ENCODE measurements at regions not wholly inside any gene's neighbourhood (a gene's known extent, or its start where the extent isn't known, plus 50 kb on each side); places are given as distances from the start of the nearest gene placed in this dataset.
"Not testable (repeated sequence)": the region's sequence is repeated elsewhere in the genome, so short reads cannot be mapped to it uniquely, and the experiment has no call there.

DNA sequence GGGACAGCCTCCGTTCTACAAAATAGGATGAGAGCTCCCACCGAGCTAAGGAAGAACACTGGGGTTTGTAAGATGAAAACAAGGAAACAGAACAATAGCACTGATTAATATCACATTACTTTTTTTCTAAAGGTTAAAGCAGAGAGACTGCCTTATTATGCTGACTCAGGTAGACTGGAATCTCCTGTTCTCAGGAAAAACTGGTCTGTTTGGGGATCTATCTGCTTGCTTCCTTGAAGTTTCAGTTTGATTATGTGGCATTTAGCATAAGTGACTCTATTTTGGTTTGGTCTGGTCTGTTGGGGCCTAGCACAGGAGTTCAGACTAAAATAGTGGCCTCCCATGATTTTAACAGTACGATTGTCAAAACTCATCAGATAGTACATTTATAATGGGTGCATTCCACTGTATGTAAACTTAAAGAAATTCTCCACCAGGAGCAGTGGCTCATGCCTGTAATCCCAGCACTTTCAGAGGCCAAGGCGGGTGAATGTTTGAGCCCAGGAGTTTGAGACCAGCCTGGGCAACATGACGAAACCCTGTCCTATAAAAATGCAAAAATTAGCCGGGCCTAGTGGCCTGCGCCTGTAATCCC lies 64.1 kb upstream of the NDUFV2 start:
- no peak for DNase-seq
- H3K36me3 Mint-ChIP-seq (ENCODE audit: low read depth), result no peaks in the 10 kb centered on the region
- H3K27ac Mint-ChIP-seq, result no peak overlapping the region
- H3K27me3 Mint-ChIP-seq, result no peaks in the 10 kb centered on the region
- H3K4me3 Mint-ChIP-seq, result no peak overlapping the region
- H3K4me1 Mint-ChIP-seq (ENCODE audit: low read depth), result peaks cover 5% of the 10 kb centered on the region
- H3K9me3 Mint-ChIP-seq, result no peaks in the 10 kb centered on the region

DNA sequence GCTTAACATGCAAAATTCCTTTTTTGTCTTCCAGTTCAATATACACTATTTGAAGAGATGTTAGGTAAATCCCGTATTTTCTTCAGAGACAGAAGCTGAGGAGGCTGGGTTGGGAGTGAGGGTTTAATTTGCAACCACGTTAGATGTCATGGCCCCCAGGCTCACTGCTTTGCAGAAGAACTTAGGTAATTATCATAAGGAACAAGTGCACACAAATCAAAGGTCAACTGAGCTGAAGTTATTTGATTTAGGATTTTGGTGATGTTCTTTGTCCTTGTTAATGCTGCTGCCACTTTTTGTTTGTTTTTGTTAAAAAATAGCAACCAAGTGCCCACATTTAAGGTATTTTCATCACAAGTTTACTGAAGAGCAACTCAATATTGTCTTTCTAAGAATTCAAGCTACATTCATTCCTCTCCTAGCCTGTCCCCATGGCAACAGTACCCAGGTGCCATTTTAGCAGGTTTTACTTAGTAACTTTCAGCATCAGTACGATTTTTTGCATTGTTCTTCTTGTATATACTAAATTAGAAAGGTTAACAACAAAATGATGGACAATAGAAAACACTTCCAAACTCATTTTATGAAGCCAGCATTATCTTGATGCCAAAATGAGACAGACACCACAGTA lies 62.9 kb upstream of the NDUFV2 start:
- Mint-ChIP-seq H3K27me3 (no peaks in the 10 kb centered on the region), H3K4me1 (ENCODE audit: low read depth) (no peaks in the 10 kb centered on the region), H3K27ac (no peak overlapping the region), H3K9me3 (no peaks in the 10 kb centered on the region), H3K36me3 (ENCODE audit: low read depth) (no peaks in the 10 kb centered on the region), H3K4me3 (no peak overlapping the region)
- DNase-seq, result no peak

DNA sequence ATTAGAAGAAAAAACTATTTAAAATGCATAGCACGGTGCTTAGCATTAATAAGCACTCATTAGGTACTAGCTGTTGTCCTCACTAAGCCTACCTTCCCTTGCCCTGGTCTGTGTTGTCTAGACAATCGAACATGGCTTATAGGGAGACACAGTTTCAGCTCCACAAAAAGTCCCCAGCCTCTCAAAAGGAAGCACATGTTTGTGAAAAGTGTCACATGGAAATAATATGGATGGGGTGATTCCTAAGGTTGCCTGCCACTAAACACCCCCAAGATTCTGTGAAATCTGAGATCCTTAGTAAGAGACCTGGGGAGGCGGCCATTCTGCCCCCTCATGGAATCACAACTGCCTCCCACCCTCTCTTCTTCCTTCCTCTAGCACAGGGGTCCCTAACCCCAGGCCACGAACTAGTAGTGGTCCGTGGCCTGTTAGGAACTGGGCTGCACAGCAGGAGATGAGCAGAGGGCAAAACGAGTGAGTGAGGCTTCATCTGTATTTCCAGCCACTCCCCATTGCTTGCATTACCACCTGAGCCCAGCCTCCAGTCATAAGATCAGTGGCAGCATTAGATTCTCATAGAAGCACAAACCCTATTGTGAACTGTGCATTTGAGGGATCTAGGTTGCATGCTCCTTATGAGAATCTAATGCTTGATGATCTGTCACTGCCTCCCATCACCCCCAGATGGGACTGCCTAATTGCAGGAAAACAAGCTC lies 59.6 kb upstream of the NDUFV2 start:
- no peak overlapping the region for H3K4me3 Mint-ChIP-seq

DNA sequence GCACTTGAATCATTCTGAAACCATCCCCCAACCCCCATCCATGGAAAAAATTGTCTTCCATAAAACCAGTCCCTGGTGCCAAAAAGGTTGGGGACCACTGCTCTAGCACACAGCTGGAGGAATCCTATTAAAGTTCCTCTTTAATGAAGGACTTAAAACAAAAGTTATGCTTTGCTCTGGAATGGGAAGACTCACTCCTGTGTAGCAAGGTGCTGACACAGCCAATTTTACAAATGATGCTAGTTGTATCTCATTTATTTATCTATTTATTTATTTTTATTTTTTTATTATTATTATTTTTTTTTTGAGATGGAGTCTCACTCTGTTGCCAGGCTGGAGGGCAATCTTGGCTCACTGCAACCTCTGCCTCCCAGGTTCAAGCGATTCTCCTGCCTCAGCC lies 58.9 kb upstream of the NDUFV2 start:
- Mint-ChIP-seq H3K4me1 (ENCODE audit: low read depth) (peaks cover 6% of the 10 kb centered on the region), H3K9me3 (no peaks in the 10 kb centered on the region), H3K27ac (no peak overlapping the region), H3K4me3 (no peak overlapping the region), H3K36me3 (ENCODE audit: low read depth) (no peaks in the 10 kb centered on the region), H3K27me3 (no peaks in the 10 kb centered on the region)
- DNase-seq, result no peak

More for the DNA sequence above, 59.6 kb upstream of the NDUFV2 start:
- peaks cover under 1% of the 10 kb centered on the region for H3K4me1 Mint-ChIP-seq (ENCODE audit: low read depth)
- DNase-seq, result no peak
- H3K9me3 Mint-ChIP-seq, result no peaks in the 10 kb centered on the region
- no peaks in the 10 kb centered on the region for H3K36me3 Mint-ChIP-seq (ENCODE audit: low read depth)
- no peaks in the 10 kb centered on the region for H3K27me3 Mint-ChIP-seq
- no peak overlapping the region for H3K27ac Mint-ChIP-seq

DNA sequence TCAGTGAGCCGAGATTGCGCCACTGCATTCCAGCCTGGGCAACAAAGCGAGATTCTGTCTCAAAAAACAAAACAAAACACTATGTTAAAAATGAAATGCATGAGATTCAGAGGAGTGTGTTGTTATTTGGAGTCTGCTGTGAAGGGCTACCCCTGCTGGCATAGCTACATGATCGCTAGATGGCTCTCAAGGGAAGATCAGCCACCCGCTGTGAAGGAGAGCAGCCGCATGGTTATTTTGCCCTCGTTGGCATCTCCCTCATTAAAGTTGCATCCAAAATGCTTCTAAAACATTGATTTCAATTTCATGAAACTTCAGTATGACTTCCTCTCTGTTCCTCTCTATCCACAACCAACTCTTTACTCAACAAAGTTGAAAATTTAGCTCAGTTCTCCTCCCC lies 54.8 kb upstream of the NDUFV2 start:
- no peak overlapping the region for H3K4me3 Mint-ChIP-seq
- no peaks in the 10 kb centered on the region for H3K36me3 Mint-ChIP-seq (ENCODE audit: low read depth)
- H3K27me3 Mint-ChIP-seq, result no peaks in the 10 kb centered on the region
- H3K4me1 Mint-ChIP-seq (ENCODE audit: low read depth), result peaks cover 13% of the 10 kb centered on the region
- peaks cover 8% of the 10 kb centered on the region for H3K9me3 Mint-ChIP-seq
- DNase-seq, result no peak
- no peak overlapping the region for H3K27ac Mint-ChIP-seq

DNA sequence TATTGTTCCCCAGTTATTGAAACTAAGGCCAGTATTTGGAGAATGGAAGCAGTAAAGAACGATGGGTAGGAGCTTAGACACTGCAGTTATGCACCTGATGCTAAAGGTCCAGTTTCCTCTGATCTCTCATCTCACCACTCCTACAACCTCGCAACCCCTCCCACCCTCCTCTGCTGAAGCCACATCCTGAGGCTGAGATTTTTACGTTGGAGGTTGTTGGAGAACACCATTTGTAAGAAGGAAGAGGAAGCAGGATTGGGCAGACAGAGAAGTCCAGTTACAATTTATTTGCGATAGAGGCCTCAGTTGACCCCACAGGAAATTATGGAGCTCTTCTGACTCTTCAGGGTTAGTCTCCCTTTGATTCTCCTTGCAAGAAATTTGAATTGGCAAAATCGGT lies 54.3 kb upstream of the NDUFV2 start:
- Mint-ChIP-seq H3K36me3 (ENCODE audit: low read depth) (no peaks in the 10 kb centered on the region), H3K4me3 (no peak overlapping the region), H3K4me1 (ENCODE audit: low read depth) (peaks cover 13% of the 10 kb centered on the region), H3K27ac (no peak overlapping the region), H3K9me3 (peaks cover 8% of the 10 kb centered on the region), H3K27me3 (no peaks in the 10 kb centered on the region)
- DNase-seq, result no peak

DNA sequence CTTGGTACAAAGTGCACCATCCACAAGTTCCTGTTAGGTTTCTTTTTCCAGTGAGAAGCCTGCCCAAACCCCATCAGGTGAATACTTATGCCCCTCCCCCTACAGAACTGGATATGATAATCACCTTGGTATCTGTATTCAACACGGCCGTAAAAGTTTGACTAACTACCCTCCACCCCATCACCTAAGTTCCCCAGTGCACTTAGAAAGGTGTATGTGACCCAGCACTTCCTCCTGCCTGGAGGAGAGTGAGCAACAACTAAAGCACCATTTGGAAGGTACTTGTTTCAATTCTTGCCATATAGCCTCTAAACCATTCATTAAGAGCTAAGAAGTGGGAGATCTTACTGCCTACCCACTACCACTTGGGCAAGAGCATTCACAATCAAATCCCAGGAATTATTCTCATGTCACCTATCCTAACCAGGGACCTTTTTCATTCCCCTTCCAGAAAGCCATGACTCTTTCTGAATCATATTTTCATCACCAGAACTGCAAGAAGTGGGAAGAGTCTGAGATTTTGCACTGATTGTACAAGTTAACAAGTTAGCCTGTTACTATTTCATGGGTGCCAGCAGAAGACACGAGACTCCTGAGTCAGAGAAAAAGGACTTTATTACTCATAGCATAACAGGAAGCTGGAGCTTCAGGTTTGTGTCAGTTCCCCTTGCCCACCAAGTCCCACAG lies 53.5 kb upstream of the NDUFV2 start:
- DNase-seq, result no peak
- Mint-ChIP-seq H3K9me3 (peaks cover 8% of the 10 kb centered on the region), H3K27ac (no peak overlapping the region)

DNA sequence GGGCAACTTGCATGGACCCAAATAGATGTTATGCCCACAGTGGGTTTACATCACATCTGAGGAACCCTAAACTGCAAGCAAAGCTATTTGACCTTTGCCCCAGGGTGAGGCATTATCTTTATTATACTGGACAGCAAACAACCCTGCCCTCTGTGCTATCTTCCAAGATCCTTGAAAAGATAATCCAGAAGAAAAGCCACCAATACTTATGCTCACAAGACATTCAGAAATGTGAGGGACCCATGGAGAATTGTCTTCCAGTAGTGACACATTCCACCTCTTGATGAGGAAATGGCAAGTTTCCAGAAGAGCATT lies 53.0 kb upstream of the NDUFV2 start:
- H3K4me3 Mint-ChIP-seq, result no peak overlapping the region
- no peak overlapping the region for H3K27ac Mint-ChIP-seq
- no peaks in the 10 kb centered on the region for H3K36me3 Mint-ChIP-seq (ENCODE audit: low read depth)
- H3K27me3 Mint-ChIP-seq, result no peaks in the 10 kb centered on the region
- DNase-seq, result no peak
- H3K4me1 Mint-ChIP-seq (ENCODE audit: low read depth), result peaks cover 13% of the 10 kb centered on the region
- H3K9me3 Mint-ChIP-seq, result peaks cover 8% of the 10 kb centered on the region

More for the DNA sequence above, 53.5 kb upstream of the NDUFV2 start:
- Mint-ChIP-seq H3K36me3 (ENCODE audit: low read depth) (no peaks in the 10 kb centered on the region), H3K27me3 (no peaks in the 10 kb centered on the region), H3K4me1 (ENCODE audit: low read depth) (peaks cover 13% of the 10 kb centered on the region), H3K4me3 (no peak overlapping the region)

DNA sequence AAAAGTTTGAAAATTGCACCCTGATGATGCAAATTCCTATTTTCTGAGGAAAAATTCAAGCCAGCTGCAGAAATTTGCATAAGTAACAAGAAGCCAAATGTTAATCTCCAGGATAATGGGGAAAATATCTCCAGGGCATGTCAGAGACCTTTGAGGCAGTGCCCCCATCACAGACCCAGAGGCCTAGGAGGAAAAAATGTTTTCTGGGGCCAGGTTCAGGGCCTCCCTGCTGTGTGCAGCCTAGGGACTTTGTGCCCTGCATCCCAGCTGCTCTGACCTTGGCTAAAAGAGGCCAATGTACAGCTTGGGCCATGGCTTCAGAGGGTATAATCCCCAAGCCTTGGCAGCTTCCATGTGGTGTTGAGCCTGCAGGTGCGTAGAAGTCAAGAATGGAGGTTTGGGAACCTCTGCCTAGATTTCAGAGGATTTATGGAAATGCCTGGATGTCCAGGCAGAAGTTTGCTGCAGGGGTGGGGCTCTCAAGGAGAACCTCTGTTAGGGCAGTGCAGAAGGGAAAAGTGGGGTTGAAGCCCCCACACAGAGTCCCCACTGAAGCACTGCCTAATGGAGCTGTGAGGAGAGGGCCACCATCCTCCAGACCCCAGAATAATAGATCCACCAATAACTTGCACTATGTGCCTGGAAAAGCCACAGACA lies 51.7 kb upstream of the NDUFV2 start:
- H3K4me1 Mint-ChIP-seq (ENCODE audit: low read depth), result peaks cover 21% of the 10 kb centered on the region
- DNase-seq; H3K9me3 Mint-ChIP-seq; H3K27ac Mint-ChIP-seq; H3K36me3 Mint-ChIP-seq (ENCODE audit: low read depth); H3K4me3 Mint-ChIP-seq; H3K27me3 Mint-ChIP-seq: not testable (repeated sequence)

All from activated T-cell treated with anti-CD3 and anti-CD28 coated beads, Interleukin-2, amount 50 U/mL, for 24 hours (primary cell).